GM10248 (cell line): ENCODE measurements at regions not wholly inside any gene's neighbourhood (a gene's known extent, or its start where the extent isn't known, plus 50 kb on each side); places are given as distances from the start of the nearest gene placed in this dataset.

Experiments
- CTCF ChIA-PET: fragments of 300-600 bp; sonication (Branson Sonifier 250); formaldehyde crosslinking; extraction: SDS; loops from one replicate; lab custom pipeline; 2021; ENCODE audit warnings: antibody characterized with exemption; lab: Yijun Ruan, JAX
- POLR2A ChIA-PET: fragments of 350-650 bp; sonication (Branson Sonifier 250); formaldehyde crosslinking; extraction: SDS; loops from one replicate; lab custom pipeline; 2020; ENCODE audit warnings: antibody characterized with exemption; lab: Yijun Ruan, JAX
- DNase-seq: peaks from one replicate; pipeline ENCODE4 v3.0.0; 2012; ENCODE audit errors: extremely low spot score
- CTCF ChIP-seq: IDR thresholded peaks from 2 replicates; pipeline ENCODE4 v1.5.1; 2012; ENCODE audit warnings: mild to moderate bottlenecking, low read depth; ENCODE audit errors: extremely low read depth, missing control alignments, control extremely low read depth

GRCh38 chr3:158882445-158882844 is 80.6 kb downstream of the MFSD1 start:
- DNase-seq, result no peak
- no peak for TF ChIP-seq CTCF

GRCh38 chr3:158896729-158897128 is 94.9 kb downstream of the MFSD1 start:
- CTCF ChIA-PET, result no interaction called here
- no peak for DNase-seq
- no peak for TF ChIP-seq CTCF
- POLR2A ChIA-PET, result no interaction called here

More at GRCh38 chr3:158882445-158882844, 80.6 kb downstream of the MFSD1 start:
- CTCF ChIA-PET, result interaction anchor here (0.8 kb wide), 1 partner anchor 377 kb away, joined by 3 read pairs; no protein-coding TSS in a partner anchor
- POLR2A ChIA-PET, result no interaction called here

GRCh38 chr3:158906749-158907148 is 104.9 kb downstream of the MFSD1 start:
- no peak for TF ChIP-seq CTCF
- POLR2A ChIA-PET, result no interaction called here
- CTCF ChIA-PET, result interaction anchor here (2.3 kb wide), 1 partner anchor 353 kb away, joined by 6 read pairs; no protein-coding TSS in a partner anchor
- DNase-seq, result no peak

GRCh38 chr3:158908187-158908734 is 106.4 kb downstream of the MFSD1 start:
- DNase-seq, result no peak
- POLR2A ChIA-PET, result no interaction called here
- CTCF ChIA-PET, result interaction anchor here (1.0 kb wide), 1 partner anchor 343 kb away, joined by 3 read pairs; no protein-coding TSS in a partner anchor
- no peak for TF ChIP-seq CTCF

- no peak for DNase-seq
- ChIA-PET CTCF (interaction anchor here (0.9 to 1.1 kb wide), 2 partner anchors 9 to 10 kb away, joined by 3 read pairs; no protein-coding TSS in a partner anchor), POLR2A (no interaction called here)
- TF ChIP-seq CTCF, result no peak
These were observed 108.0 kb downstream of the MFSD1 start for GRCh38 chr3:158909870-158910269.

GRCh38 chr3:158911586-158911985 is 109.7 kb downstream of the MFSD1 start:
- TF ChIP-seq CTCF, result no peak
- POLR2A ChIA-PET, result no interaction called here
- CTCF ChIA-PET, result interaction anchor here (0.7 kb wide), 1 partner anchor 349 kb away, joined by 3 read pairs; no protein-coding TSS in a partner anchor
- DNase-seq, result no peak
